Thyroid gland (tissue), 4 donors: ENCODE measurements at regions not wholly inside any gene's neighbourhood (a gene's known extent, or its start where the extent isn't known, plus 50 kb on each side); places are given as distances from the start of the nearest gene placed in this dataset.

Experiments used
- DNase-seq, 2 donors: peaks; one replicate each; pipeline ENCODE4 v3.0.0-alpha.2; 2019
- H3K27ac ChIP-seq, 3 donors: fragments of 200-600 bp; sonication (generic); 1 replicate in 2 of 3; 2 replicates in 1 of 3; pipeline ENCODE4 v1.5.1; 2016 to 2019; ENCODE audit warnings: mild to moderate bottlenecking in 1 of 3, moderate library complexity in 1 of 3
- H3K27me3 ChIP-seq: fragments of 200-600 bp; sonication (generic); one replicate; pipeline ENCODE4 v1.5.1; 2019
- H3K36me3 ChIP-seq, 2 donors: fragments of 200-600 bp; sonication (generic); one replicate each; pipeline ENCODE4 v1.5.1; 2016 to 2019
- H3K4me1 ChIP-seq, 2 donors: fragments of 200-600 bp; sonication (generic); one replicate each; pipeline ENCODE4 v1.5.1; 2017 to 2019
- H3K4me3 ChIP-seq, 3 donors: fragments of 200-600 bp; sonication (generic); replicated peaks in 1 of 3; 1 replicate in 2 of 3; 2 replicates in 1 of 3; pipeline ENCODE4 v1.5.1; 2016; ENCODE audit warnings: mild to moderate bottlenecking in 1 of 3
- H3K9me3 ChIP-seq: fragments of 200-600 bp; sonication (generic); one replicate; pipeline ENCODE4 v1.5.1; 2017
- POLR2A ChIP-seq, 2 donors: fragments of 450-650 bp; IDR thresholded peaks; one replicate each; pipeline ENCODE4 v1.6.1; 2017; ENCODE audit warnings: antibody characterized with exemption in 2 of 2, mild to moderate bottlenecking in 2 of 2, moderate library complexity in 1 of 2
- WGBS, 2 donors: methylation state at CpG; one replicate each; pipeline ENCODE4 v1.1.5; 2017; 5-methylcytosine and 5-hydroxymethylcytosine counted together
- intact Hi-C: fragments of 100-400 bp; cut with DNase I; formaldehyde crosslinking; loops from one replicate; pipeline ENCODE4 v1.15.1; 2023
- TF ChIP-seq, protein P1 (sequence below), 6 experiments: fragments of 200-600 bp in 3 of 6; fragments of 450-650 bp in 3 of 6; sonication (generic) in 3 of 6; IDR thresholded peaks; one replicate each; pipeline ENCODE4 v1.5.1; 2016 to 2019; ENCODE audit warnings: antibody characterized with exemption in 6 of 6, mild to moderate bottlenecking in 2 of 6, inconsistent platforms in 1 of 6, moderate library complexity in 1 of 6

DNA sequence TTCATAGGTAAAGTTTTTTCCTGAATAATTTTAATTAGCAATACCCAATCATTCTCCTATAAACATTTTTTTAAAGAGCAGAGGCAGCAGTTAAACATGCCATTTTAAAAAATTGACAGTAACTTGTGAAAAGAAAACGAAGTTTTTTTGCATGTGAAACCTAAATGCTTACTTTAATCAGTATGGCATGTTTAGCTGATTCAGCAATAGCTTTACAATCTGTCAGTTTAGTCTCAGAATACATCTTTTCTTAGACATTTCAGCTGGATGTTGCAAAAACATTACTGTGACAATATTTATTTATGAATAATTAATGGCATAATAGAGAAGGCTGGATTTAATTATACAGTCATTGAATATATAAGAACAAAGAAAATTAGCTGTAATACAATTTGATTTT is 1132.4 kb upstream of the ADGRL2 start:
- H3K4me1 ChIP-seq = no peaks in the 10 kb centered on the region
- intact Hi-C loops = no loop called here
- no peaks in the 10 kb centered on the region for H3K27me3 ChIP-seq
- no peak overlapping the region for H3K27ac ChIP-seq
- DNase-seq = no peak
- no peaks in the 10 kb centered on the region for H3K9me3 ChIP-seq
- TF ChIP-seq, protein P1, sequence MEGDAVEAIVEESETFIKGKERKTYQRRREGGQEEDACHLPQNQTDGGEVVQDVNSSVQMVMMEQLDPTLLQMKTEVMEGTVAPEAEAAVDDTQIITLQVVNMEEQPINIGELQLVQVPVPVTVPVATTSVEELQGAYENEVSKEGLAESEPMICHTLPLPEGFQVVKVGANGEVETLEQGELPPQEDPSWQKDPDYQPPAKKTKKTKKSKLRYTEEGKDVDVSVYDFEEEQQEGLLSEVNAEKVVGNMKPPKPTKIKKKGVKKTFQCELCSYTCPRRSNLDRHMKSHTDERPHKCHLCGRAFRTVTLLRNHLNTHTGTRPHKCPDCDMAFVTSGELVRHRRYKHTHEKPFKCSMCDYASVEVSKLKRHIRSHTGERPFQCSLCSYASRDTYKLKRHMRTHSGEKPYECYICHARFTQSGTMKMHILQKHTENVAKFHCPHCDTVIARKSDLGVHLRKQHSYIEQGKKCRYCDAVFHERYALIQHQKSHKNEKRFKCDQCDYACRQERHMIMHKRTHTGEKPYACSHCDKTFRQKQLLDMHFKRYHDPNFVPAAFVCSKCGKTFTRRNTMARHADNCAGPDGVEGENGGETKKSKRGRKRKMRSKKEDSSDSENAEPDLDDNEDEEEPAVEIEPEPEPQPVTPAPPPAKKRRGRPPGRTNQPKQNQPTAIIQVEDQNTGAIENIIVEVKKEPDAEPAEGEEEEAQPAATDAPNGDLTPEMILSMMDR (IDR thresholded peaks at IDR 0.05) = no peak
- TF ChIP-seq POLR2A (IDR thresholded peaks at IDR 0.05) = no peak
- no peak overlapping the region for H3K4me3 ChIP-seq
- no peaks in the 10 kb centered on the region for H3K36me3 ChIP-seq
- 58 to 67% methylated on average over 1 of the region's 1 CpG for WGBS, 2 donors

DNA sequence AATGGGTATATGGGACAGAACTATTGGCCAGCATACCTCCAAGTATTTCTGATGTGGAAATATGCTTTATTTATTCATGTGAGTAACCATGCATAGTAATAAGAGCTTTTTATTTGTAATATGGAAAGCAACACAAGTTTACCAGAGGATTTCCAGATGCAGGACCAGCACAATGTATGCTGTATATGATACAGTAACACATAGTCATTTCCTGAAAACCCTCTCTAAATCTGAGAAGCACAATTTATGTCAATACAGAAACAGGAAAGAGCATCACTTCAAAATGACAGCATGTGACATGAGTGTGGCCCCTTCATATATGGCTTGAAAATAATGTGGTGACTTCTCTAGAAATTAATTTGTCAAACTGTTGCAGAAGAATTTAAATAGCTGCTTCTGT is 1134.7 kb upstream of the ADGRL2 start:
- intact Hi-C loops = no loop called here
- no peak for DNase-seq
- no peak for TF ChIP-seq POLR2A (IDR thresholded peaks at IDR 0.05)
- TF ChIP-seq, protein P1 (IDR thresholded peaks at IDR 0.05) = no peak
- Histone ChIP-seq H3K4me3 (no peak overlapping the region), H3K4me1 (no peaks in the 10 kb centered on the region), H3K27ac (no peak overlapping the region), H3K36me3 (no peaks in the 10 kb centered on the region), H3K27me3 (no peaks in the 10 kb centered on the region), H3K9me3 (no peaks in the 10 kb centered on the region)

- 88 to 92% methylated on average over 5 of the region's 5 CpGs for WGBS, 2 donors
- Histone ChIP-seq H3K4me3 (no peak overlapping the region), H3K27ac (no peak overlapping the region), H3K36me3 (no peaks in the 10 kb centered on the region), H3K9me3 (no peaks in the 10 kb centered on the region), H3K27me3 (no peaks in the 10 kb centered on the region), H3K4me1 (no peaks in the 10 kb centered on the region)
- no peak for DNase-seq
- intact Hi-C loops = no loop called here
- TF ChIP-seq POLR2A (IDR thresholded peaks at IDR 0.05) = no peak
- TF ChIP-seq, protein P1 (IDR thresholded peaks at IDR 0.05) = no peak
Observed at GRCh38 chr1:80659161-80659560, 1141.6 kb upstream of the ADGRL2 start.

- H3K9me3 ChIP-seq = no peaks in the 10 kb centered on the region
- no peak for DNase-seq
- 88 to 91% methylated on average over 1 of the region's 1 CpG for WGBS, 2 donors
Observed at GRCh38 chr1:80657707-80658106, 1143.0 kb upstream of the ADGRL2 start.

GRCh38 chr1:80657044-80657643 is 1143.6 kb upstream of the ADGRL2 start:
- no peak for DNase-seq
- intact Hi-C loops = no loop called here
- WGBS, 2 donors = 61 to 76% methylated on average over 3 of the region's 3 CpGs
- no peaks in the 10 kb centered on the region for H3K36me3 ChIP-seq
- no peak overlapping the region for H3K27ac ChIP-seq
- TF ChIP-seq, protein P1 (IDR thresholded peaks at IDR 0.05) = no peak
- TF ChIP-seq POLR2A (IDR thresholded peaks at IDR 0.05) = no peak
- no peaks in the 10 kb centered on the region for H3K4me1 ChIP-seq
- no peak overlapping the region for H3K4me3 ChIP-seq
- H3K27me3 ChIP-seq = no peaks in the 10 kb centered on the region
- H3K9me3 ChIP-seq = no peaks in the 10 kb centered on the region

More at GRCh38 chr1:80657707-80658106, 1143.0 kb upstream of the ADGRL2 start:
- Histone ChIP-seq H3K4me1 (no peaks in the 10 kb centered on the region), H3K4me3 (no peak overlapping the region), H3K27me3 (no peaks in the 10 kb centered on the region), H3K27ac (no peak overlapping the region), H3K36me3 (no peaks in the 10 kb centered on the region)
- intact Hi-C loops = no loop called here
- TF ChIP-seq, protein P1 (IDR thresholded peaks at IDR 0.05) = no peak
- no peak for TF ChIP-seq POLR2A (IDR thresholded peaks at IDR 0.05)
